ENCODE measurements at regions not wholly inside any gene's neighbourhood (a gene's known extent, or its start where the extent isn't known, plus 50 kb on each side); places are given as distances from the start of the nearest gene placed in this dataset.

GRCh38 chr2:219877728-219878127 lies 250.3 kb downstream of the SLC4A3 start:
- in situ Hi-C loops (cut with HindIII; ENCODE audit: low pct_ligation_motif_present, low sequenced_read_pairs) = no loop called here

DNA sequence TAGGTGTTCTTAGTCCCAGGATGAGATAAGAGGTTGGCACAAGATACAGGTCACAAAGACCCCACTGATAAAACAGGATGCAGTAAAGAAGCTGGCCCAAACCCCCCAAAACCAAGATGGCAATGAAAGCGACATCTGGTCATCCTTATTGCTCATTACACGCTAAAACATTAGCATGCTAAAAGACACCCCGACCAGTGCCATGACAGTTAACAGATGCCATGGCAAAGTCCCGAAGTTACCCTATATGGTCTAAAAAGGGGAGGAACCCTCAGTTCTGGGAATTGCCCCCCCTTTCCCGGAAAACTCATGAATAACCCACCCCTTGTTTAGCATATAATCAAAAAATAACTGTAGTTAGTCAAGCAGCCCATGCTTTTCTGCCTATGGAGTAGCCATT lies 251.1 kb downstream of the SLC4A3 start:
- in situ Hi-C loops (cut with HindIII; ENCODE audit: low pct_ligation_motif_present, low sequenced_read_pairs) = no loop called here
- H3K4me3 ChIP-seq (ENCODE audit: low read depth, low read length) = no peak overlapping the region
- DNase-seq = no peak
- no peak for TF ChIP-seq CTCF (IDR thresholded peaks at IDR 0.05; ENCODE audit: low read depth, low read length, missing control alignments)
- no peaks in the 10 kb centered on the region for H3K36me3 ChIP-seq (replicated peaks)
- no peaks in the 10 kb centered on the region for H3K27me3 ChIP-seq (replicated peaks)
- no peak overlapping the region for H3K27ac ChIP-seq

More at GRCh38 chr2:219877728-219878127, 250.3 kb downstream of the SLC4A3 start:
- Histone ChIP-seq H3K4me3 (ENCODE audit: low read depth, low read length) (no peak overlapping the region), H3K27ac (no peak overlapping the region), H3K36me3 (replicated peaks) (no peaks in the 10 kb centered on the region), H3K27me3 (replicated peaks) (no peaks in the 10 kb centered on the region)
- DNase-seq = no peak
- TF ChIP-seq CTCF (IDR thresholded peaks at IDR 0.05; ENCODE audit: low read depth, low read length, missing control alignments) = no peak

- Histone ChIP-seq H3K36me3 (replicated peaks) (no peaks in the 10 kb centered on the region), H3K27ac (no peak overlapping the region), H3K4me3 (ENCODE audit: low read depth, low read length) (no peak overlapping the region), H3K27me3 (replicated peaks) (no peaks in the 10 kb centered on the region)
- in situ Hi-C loops (cut with HindIII; ENCODE audit: low pct_ligation_motif_present, low sequenced_read_pairs) = no loop called here
- no peak for DNase-seq
- TF ChIP-seq CTCF (IDR thresholded peaks at IDR 0.05; ENCODE audit: low read depth, low read length, missing control alignments) = no peak
Measured at GRCh38 chr2:219881851-219882250, 254.4 kb downstream of the SLC4A3 start.

DNA sequence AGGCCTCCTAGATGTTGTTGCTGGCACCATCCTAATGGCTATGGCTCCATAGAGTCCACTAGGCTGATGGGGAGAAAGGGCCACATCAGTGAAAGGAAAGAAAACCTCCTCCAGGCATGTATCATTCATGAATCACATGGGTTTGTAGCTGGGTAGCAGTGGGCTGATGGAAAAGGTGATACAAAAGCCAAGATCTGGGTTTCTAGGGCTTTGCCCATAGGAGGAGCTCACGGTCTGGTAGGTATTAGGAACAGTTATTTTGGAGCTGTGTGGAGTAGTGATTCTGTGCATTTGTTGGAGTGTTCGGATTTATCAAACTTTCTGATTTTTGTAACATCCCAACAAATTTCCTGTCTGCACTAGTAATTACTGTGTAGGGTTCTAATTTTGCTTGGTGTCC lies 259.2 kb downstream of the SLC4A3 start:
- peak; percentile 25 for TF ChIP-seq CTCF (IDR thresholded peaks at IDR 0.05; ENCODE audit: low read depth, low read length, missing control alignments)
- DNase-seq = no peak
- in situ Hi-C loops (cut with HindIII; ENCODE audit: low pct_ligation_motif_present, low sequenced_read_pairs) = no loop called here
- Histone ChIP-seq H3K4me3 (ENCODE audit: low read depth, low read length) (no peak overlapping the region), H3K27ac (no peak overlapping the region), H3K36me3 (replicated peaks) (no peaks in the 10 kb centered on the region), H3K27me3 (replicated peaks) (no peaks in the 10 kb centered on the region)

DNA sequence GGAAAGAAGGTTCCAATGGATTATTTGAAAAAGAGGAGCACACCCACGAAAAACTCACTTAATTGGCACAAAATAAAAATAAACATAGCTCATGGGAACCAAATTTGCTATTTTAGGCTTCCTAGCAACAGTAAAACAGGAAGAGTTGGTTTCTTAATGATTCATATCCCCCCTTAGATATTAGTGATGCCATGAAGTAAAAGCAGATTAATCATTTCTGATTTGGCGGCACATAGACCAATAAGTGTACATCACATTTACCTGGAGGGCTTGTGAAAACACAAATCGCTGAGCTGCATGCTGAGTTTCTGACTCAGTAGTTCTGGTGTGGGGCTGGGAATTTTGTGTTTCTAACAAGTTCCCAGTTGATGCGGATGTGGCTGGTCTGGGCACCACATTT lies 260.4 kb downstream of the SLC4A3 start:
- in situ Hi-C loops (cut with HindIII; ENCODE audit: low pct_ligation_motif_present, low sequenced_read_pairs) = no loop called here

More for the DNA sequence above, 260.4 kb downstream of the SLC4A3 start:
- no peak for DNase-seq
- H3K27ac ChIP-seq = no peak overlapping the region
- no peaks in the 10 kb centered on the region for H3K36me3 ChIP-seq (replicated peaks)
- TF ChIP-seq CTCF (IDR thresholded peaks at IDR 0.05; ENCODE audit: low read depth, low read length, missing control alignments) = no peak
- H3K27me3 ChIP-seq (replicated peaks) = no peaks in the 10 kb centered on the region
- H3K4me3 ChIP-seq (ENCODE audit: low read depth, low read length) = no peak overlapping the region
